Hepatocyte (in vitro differentiated cells): ENCODE measurements at regions not wholly inside any gene's neighbourhood (a gene's known extent, or its start where the extent isn't known, plus 50 kb on each side); places are given as distances from the start of the nearest gene placed in this dataset.

ENCODE experiments used
- DNase-seq: peaks from one replicate; pipeline ENCODE4 v3.0.0-alpha.2; 2016; ENCODE audit warnings: low spot score
- H2AFZ ChIP-seq: fragments of 200-600 bp; sonication (generic); 2 replicates; pipeline ENCODE4 v1.6.0; 2016; ENCODE audit warnings: antibody characterized with exemption, mild to moderate bottlenecking
- H3K27ac ChIP-seq: fragments of 200-600 bp; sonication (generic); 2 replicates; pipeline ENCODE4 v1.5.1; 2016; ENCODE audit warnings: mild to moderate bottlenecking
- H3K27me3 ChIP-seq: fragments of 200-600 bp; sonication (generic); 2 replicates; pipeline ENCODE4 v1.6.1; 2016
- H3K36me3 ChIP-seq: fragments of 200-600 bp; sonication (generic); replicated peaks from 2 replicates; pipeline ENCODE4 v1.5.1; 2016; ENCODE audit warnings: low read depth; ENCODE audit not compliant: insufficient read depth
- H3K4me1 ChIP-seq: fragments of 200-600 bp; sonication (generic); 2 replicates; pipeline ENCODE4 v1.5.1; 2016; ENCODE audit warnings: mild to moderate bottlenecking, moderate library complexity; ENCODE audit not compliant: insufficient read depth
- H3K4me2 ChIP-seq: fragments of 200-600 bp; sonication (generic); 2 replicates; pipeline ENCODE4 v1.6.0; 2016
- H3K4me3 ChIP-seq: fragments of 200-600 bp; sonication (generic); 2 replicates; pipeline ENCODE4 v1.5.1; 2016; ENCODE audit warnings: mild to moderate bottlenecking
- H3K79me2 ChIP-seq: fragments of 200-600 bp; sonication (generic); 2 replicates; pipeline ENCODE4 v1.6.0; 2017; ENCODE audit warnings: mild to moderate bottlenecking
- H3K9me2 ChIP-seq: fragments of 200-600 bp; sonication (generic); replicated peaks from 2 replicates; pipeline ENCODE4 v1.6.0; 2017; ENCODE audit warnings: mild to moderate bottlenecking; ENCODE audit not compliant: insufficient read depth
- H3K9me3 ChIP-seq: fragments of 200-600 bp; sonication (generic); 2 replicates; pipeline ENCODE4 v1.5.1; 2016; ENCODE audit warnings: low read depth, mild to moderate bottlenecking
- H4K20me1 ChIP-seq: fragments of 200-600 bp; sonication (generic); 2 replicates; pipeline ENCODE4 v1.6.0; 2016; ENCODE audit warnings: mild to moderate bottlenecking; ENCODE audit not compliant: insufficient read depth, poor library complexity, severe bottlenecking
- CTCF ChIP-seq: fragments of 200-600 bp; sonication (generic); IDR thresholded peaks from 2 replicates; pipeline ENCODE4 v1.5.1; 2016; ENCODE audit warnings: antibody characterized with exemption, mild to moderate bottlenecking; ENCODE audit not compliant: poor library complexity
- EZH2 ChIP-seq: fragments of 200-600 bp; sonication (generic); IDR thresholded peaks from 2 replicates; pipeline ENCODE4 v1.6.1; 2016; ENCODE audit warnings: antibody characterized with exemption, mild to moderate bottlenecking, borderline replicate concordance
- EZH2phosphoT487 ChIP-seq: fragments of 200-600 bp; sonication (generic); IDR thresholded peaks from one replicate; pipeline ENCODE4 v1.6.1; 2018; ENCODE audit warnings: antibody characterized with exemption, mild to moderate bottlenecking, low read depth, moderate library complexity; ENCODE audit not compliant: unreplicated experiment, severe bottlenecking
- WGBS: methylation state at CpG from one replicate; pipeline ENCODE4 v1.1.6; 2016; ENCODE audit warnings: low lambda C conversion rate; ENCODE audit errors: missing lambda C conversion rate; 5-methylcytosine and 5-hydroxymethylcytosine counted together

GRCh38 chr6:148064406-148065134 lies 278.1 kb upstream of the SASH1 start:
- no peaks in the 10 kb centered on the region for H3K36me3 ChIP-seq
- H3K4me3 ChIP-seq: no peak overlapping the region
- DNase-seq: peak; percentile 34
- no peak for TF ChIP-seq EZH2phosphoT487
- TF ChIP-seq EZH2: no peak
- TF ChIP-seq CTCF: no peak
- H3K79me2 ChIP-seq: no peaks in the 10 kb centered on the region
- no peaks in the 10 kb centered on the region for H3K9me3 ChIP-seq
- 43% methylated on average over 12 of the region's 12 CpGs for WGBS
- no peak overlapping the region for H3K4me2 ChIP-seq
- peak overlapping the region; percentile 16 for H3K27ac ChIP-seq
- no peak overlapping the region for H2AFZ ChIP-seq
- no peaks in the 10 kb centered on the region for H4K20me1 ChIP-seq
- no peaks in the 10 kb centered on the region for H3K27me3 ChIP-seq
- peaks cover 3% of the 10 kb centered on the region for H3K4me1 ChIP-seq
- H3K9me2 ChIP-seq: no peaks in the 10 kb centered on the region

GRCh38 chr6:148068437-148069061 lies 274.1 kb upstream of the SASH1 start:
- H4K20me1 ChIP-seq: no peaks in the 10 kb centered on the region
- H3K4me3 ChIP-seq: no peak overlapping the region
- no peaks in the 10 kb centered on the region for H3K79me2 ChIP-seq
- no peak overlapping the region for H3K4me2 ChIP-seq
- DNase-seq: no peak
- no peaks in the 10 kb centered on the region for H3K9me2 ChIP-seq
- WGBS: 53% methylated on average over 11 of the region's 11 CpGs
- no peak overlapping the region for H2AFZ ChIP-seq
- H3K36me3 ChIP-seq: no peaks in the 10 kb centered on the region
- peaks cover 3% of the 10 kb centered on the region for H3K4me1 ChIP-seq
- no peak overlapping the region for H3K27ac ChIP-seq
- H3K27me3 ChIP-seq: no peaks in the 10 kb centered on the region
- H3K9me3 ChIP-seq: peaks cover 3% of the 10 kb centered on the region
- TF ChIP-seq CTCF (no peak), EZH2 (no peak), EZH2phosphoT487 (no peak)

- H3K9me2 ChIP-seq: no peaks in the 10 kb centered on the region
- 90% methylated on average over 5 of the region's 5 CpGs for WGBS
- no peaks in the 10 kb centered on the region for H3K79me2 ChIP-seq
- H3K9me3 ChIP-seq: peaks cover 3% of the 10 kb centered on the region
- no peak overlapping the region for H2AFZ ChIP-seq
- H3K4me2 ChIP-seq: no peak overlapping the region
- no peak for DNase-seq
- no peak overlapping the region for H3K4me3 ChIP-seq
- H3K4me1 ChIP-seq: peaks cover 1% of the 10 kb centered on the region
- no peak overlapping the region for H3K27ac ChIP-seq
- H3K27me3 ChIP-seq: no peaks in the 10 kb centered on the region
- no peaks in the 10 kb centered on the region for H4K20me1 ChIP-seq
- TF ChIP-seq CTCF (no peak), EZH2phosphoT487 (no peak), EZH2 (no peak)
- no peaks in the 10 kb centered on the region for H3K36me3 ChIP-seq
Measured at GRCh38 chr6:148069256-148069655, 273.4 kb upstream of the SASH1 start.
